Stomach (tissue), 8 donors: ENCODE measurements at regions not wholly inside any gene's neighbourhood (a gene's known extent, or its start where the extent isn't known, plus 50 kb on each side); places are given as distances from the start of the nearest gene placed in this dataset.

Source experiments
- DNase-seq, 2 donors: peaks; one replicate each; pipeline versions ENCODE4 v3.0.0 to v3.0.0-alpha.2; 2013 to 2019
- H3K27ac ChIP-seq, 5 donors: fragments of 200-600 bp in 4 of 5; sonication (generic) in 4 of 5; one replicate each; pipeline ENCODE4 v1.5.1; 2013 to 2019; ENCODE audit warnings: mild to moderate bottlenecking in 1 of 5, moderate library complexity in 1 of 5
- H3K27me3 ChIP-seq, 3 donors: fragments of 200-600 bp; sonication (generic); one replicate each; pipeline ENCODE4 v1.5.1; 2017 to 2019; ENCODE audit warnings: mixed run types in 1 of 3
- H3K36me3 ChIP-seq, 4 donors: fragments of 200-600 bp; sonication (generic); 1 replicate in 3 of 4; 2 replicates in 1 of 4; pipeline ENCODE4 v1.5.1; 2016 to 2019
- H3K4me1 ChIP-seq, 4 donors: fragments of 200-600 bp; sonication (generic); one replicate each; pipeline ENCODE4 v1.5.1; 2016 to 2019
- H3K4me3 ChIP-seq, 4 donors: fragments of 200-600 bp; sonication (generic) in 3 of 4; one replicate each; pipeline ENCODE4 v1.5.1; 2016 to 2019; ENCODE audit warnings: mild to moderate bottlenecking in 1 of 4
- H3K9me3 ChIP-seq, 4 donors: fragments of 200-600 bp; sonication (generic); one replicate each; pipeline ENCODE4 v1.5.1; 2016 to 2019
- CTCF ChIP-seq, 7 experiments: fragments of 450-650 bp in 4 of 7; fragments of 200-600 bp in 3 of 7; sonication (generic) in 3 of 7; IDR thresholded peaks; one replicate each; pipeline ENCODE4 v1.5.1; 2016 to 2019; ENCODE audit warnings: antibody characterized with exemption in 7 of 7, control low read depth in 2 of 7, mild to moderate bottlenecking in 1 of 7
- EP300 ChIP-seq: sonication (generic); formaldehyde crosslinking; IDR thresholded peaks from one replicate; pipeline ENCODE4 v1.6.1; 2017; ENCODE audit warnings: antibody characterized with exemption
- POLR2A ChIP-seq, 4 donors: fragments of 450-650 bp; IDR thresholded peaks; one replicate each; pipeline ENCODE4 v1.6.1; 2016; ENCODE audit warnings: antibody characterized with exemption in 4 of 4, control low read depth in 2 of 4, mild to moderate bottlenecking in 1 of 4, moderate library complexity in 1 of 4
- POLR2AphosphoS5 ChIP-seq, 3 donors: sonication (generic); formaldehyde crosslinking; IDR thresholded peaks; one replicate each; pipeline ENCODE4 v1.6.1; 2016; ENCODE audit warnings: antibody characterized with exemption in 3 of 3
- WGBS, 5 donors: extraction: QIAGEN DNeasy Blood & Tissue Kit in 3 of 5; methylation state at CpG; one replicate each; pipeline versions ENCODE4 v1.1.5 to v1.1.7; 2013 to 2018; 5-methylcytosine and 5-hydroxymethylcytosine counted together
- intact Hi-C: fragments of 100-400 bp; cut with DNase I; formaldehyde crosslinking; loops from one replicate; pipeline ENCODE4 v1.15.1; 2023; ENCODE audit warnings: low total_unique reads
- donor health status: healthy with polysubstance abuse.
- donor health status: Bipolar disorder and iron deficiency.
- donor health status: healthy.

GRCh38 chr10:10456856-10457255 lies 560.8 kb upstream of the CELF2 start:
- Histone ChIP-seq H3K4me3 (no peak overlapping the region), H3K27me3 (no peaks in the 10 kb centered on the region), H3K27ac (no peak overlapping the region), H3K4me1 (no peaks in the 10 kb centered on the region), H3K36me3 (no peaks in the 10 kb centered on the region), H3K9me3 (peaks cover 0 to 13% (median 3%) of the 10 kb centered on the region in 4 donors)
- no peak for DNase-seq
- intact Hi-C loops = no loop called here
- TF ChIP-seq EP300 (no peak), POLR2AphosphoS5 (IDR thresholded peaks at IDR 0.05) (no peak)
- 81 to 86% (median 82%) methylated on average over 2 of the region's 2 CpGs for WGBS, 5 donors

- H3K36me3 ChIP-seq = no peaks in the 10 kb centered on the region
- H3K9me3 ChIP-seq = no peaks in the 10 kb centered on the region
- 27 to 57% (median 33%) methylated on average over 1 of the region's 1 CpG for WGBS, 5 donors
- H3K4me3 ChIP-seq = no peak overlapping the region
- TF ChIP-seq EP300 (no peak), CTCF (IDR thresholded peaks at IDR 0.05) (no peak), POLR2AphosphoS5 (IDR thresholded peaks at IDR 0.05) (no peak), POLR2A (IDR thresholded peaks at IDR 0.05) (no peak)
- H3K27ac ChIP-seq = no peak overlapping the region
- no peaks in the 10 kb centered on the region for H3K27me3 ChIP-seq
- no peak for DNase-seq
- no peaks in the 10 kb centered on the region for H3K4me1 ChIP-seq
- intact Hi-C loops = no loop called here
These were observed 557.2 kb upstream of the CELF2 start for GRCh38 chr10:10460451-10460850.

GRCh38 chr10:10462151-10462941 lies 555.3 kb upstream of the CELF2 start:
- WGBS, 5 donors = 59 to 79% (median 66%) methylated on average over 16 of the region's 16 CpGs
- Histone ChIP-seq H3K36me3 (no peaks in the 10 kb centered on the region), H3K9me3 (no peaks in the 10 kb centered on the region), H3K27ac (no peak overlapping the region), H3K4me3 (no peak overlapping the region), H3K4me1 (no peaks in the 10 kb centered on the region), H3K27me3 (no peaks in the 10 kb centered on the region)
- DNase-seq = peak in 1 of 2 donors; percentile 9
- TF ChIP-seq EP300 = no peak
- TF ChIP-seq CTCF (IDR thresholded peaks at IDR 0.05) = no peak
- TF ChIP-seq POLR2A (IDR thresholded peaks at IDR 0.05) = no peak
- TF ChIP-seq POLR2AphosphoS5 (IDR thresholded peaks at IDR 0.05) = no peak
- intact Hi-C loops = no loop called here

- 74 to 87% (median 86%) methylated on average over 1 of the region's 1 CpG for WGBS, 5 donors
- Histone ChIP-seq H3K4me1 (no peaks in the 10 kb centered on the region), H3K9me3 (peaks cover 0 to 12% (median 6%) of the 10 kb centered on the region in 4 donors), H3K27ac (no peak overlapping the region), H3K36me3 (no peaks in the 10 kb centered on the region), H3K4me3 (no peak overlapping the region), H3K27me3 (no peaks in the 10 kb centered on the region)
- DNase-seq = no peak
- intact Hi-C loops = no loop called here
- TF ChIP-seq POLR2AphosphoS5 (IDR thresholded peaks at IDR 0.05) (no peak), POLR2A (IDR thresholded peaks at IDR 0.05) (no peak), CTCF (IDR thresholded peaks at IDR 0.05) (no peak), EP300 (no peak)
These were observed 545.9 kb upstream of the CELF2 start for GRCh38 chr10:10471758-10472157.

GRCh38 chr10:10475812-10476211 lies 541.9 kb upstream of the CELF2 start:
- TF ChIP-seq POLR2A (IDR thresholded peaks at IDR 0.05) (no peak), POLR2AphosphoS5 (IDR thresholded peaks at IDR 0.05) (no peak), EP300 (no peak), CTCF (IDR thresholded peaks at IDR 0.05) (no peak)
- no peak for DNase-seq
- no peaks in the 10 kb centered on the region for H3K27me3 ChIP-seq
- H3K4me3 ChIP-seq = no peak overlapping the region
- no peaks in the 10 kb centered on the region for H3K36me3 ChIP-seq
- WGBS, 5 donors = 13 to 51% (median 17%) methylated on average over 2 of the region's 2 CpGs
- peaks cover 0 to 12% (median 6%) of the 10 kb centered on the region in 4 donors for H3K9me3 ChIP-seq
- H3K27ac ChIP-seq = no peak overlapping the region
- intact Hi-C loops = no loop called here
- H3K4me1 ChIP-seq = no peaks in the 10 kb centered on the region
